Glutamatergic neuron (in vitro differentiated cells): ENCODE measurements at regions not wholly inside any gene's neighbourhood (a gene's known extent, or its start where the extent isn't known, plus 50 kb on each side); places are given as distances from the start of the nearest gene placed in this dataset.

Experiments used
- DNase-seq: peaks from one replicate; pipeline ENCODE4 v3.0.0; 2022
- H3K27ac Mint-ChIP-seq: one replicate; pipeline ENCODE4 v1.8.0; 2020; ENCODE audit warnings: mild to moderate bottlenecking, mixed read lengths, inconsistent platforms; ENCODE audit not compliant: unreplicated experiment
- H3K27me3 Mint-ChIP-seq: one replicate; pipeline ENCODE4 v1.8.0; 2020; ENCODE audit warnings: mild to moderate bottlenecking, moderate library complexity, mixed read lengths, inconsistent platforms; ENCODE audit not compliant: unreplicated experiment
- H3K36me3 Mint-ChIP-seq: one replicate; pipeline ENCODE4 v1.8.0; 2020; ENCODE audit warnings: mild to moderate bottlenecking, mixed read lengths, inconsistent platforms; ENCODE audit not compliant: unreplicated experiment
- H3K4me1 Mint-ChIP-seq: one replicate; pipeline ENCODE4 v1.8.0; 2020; ENCODE audit warnings: mild to moderate bottlenecking, low read depth, mixed read lengths, inconsistent platforms; ENCODE audit not compliant: unreplicated experiment
- H3K4me3 Mint-ChIP-seq: one replicate; pipeline ENCODE4 v1.8.0; 2020; ENCODE audit warnings: mild to moderate bottlenecking, mixed read lengths, inconsistent platforms; ENCODE audit not compliant: unreplicated experiment
- H3K9me3 Mint-ChIP-seq: one replicate; pipeline ENCODE4 v1.8.0; 2020; ENCODE audit warnings: mild to moderate bottlenecking, moderate library complexity, mixed read lengths, inconsistent platforms; ENCODE audit not compliant: unreplicated experiment
- CTCF ChIP-seq: fragments of 200-600 bp; sonication (generic); IDR thresholded peaks from one replicate; pipeline ENCODE4 v1.5.0; 2021; ENCODE audit not compliant: partially characterized antibody, unreplicated experiment

DNA sequence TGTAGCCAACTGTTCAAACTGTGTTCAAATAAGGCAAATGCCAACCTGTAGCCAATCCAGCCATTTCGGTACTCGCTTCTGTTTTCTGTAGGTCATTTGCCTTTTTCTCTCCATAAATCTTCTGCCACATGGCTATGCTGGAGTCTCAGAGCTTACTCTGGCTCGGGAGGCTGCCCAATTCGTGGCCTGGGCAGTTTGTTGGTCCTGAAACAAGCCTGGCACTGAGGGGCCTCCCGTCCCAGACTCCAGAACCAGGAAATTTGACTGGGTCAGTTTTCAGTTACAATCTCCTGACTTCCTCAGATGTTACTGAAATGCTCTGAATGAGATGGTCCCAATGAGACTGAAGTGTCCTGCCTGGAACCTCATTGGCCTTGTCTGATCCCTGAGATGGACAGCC is 120.8 kb upstream of the NPAS2 start:
- Mint-ChIP-seq H3K36me3 (peaks cover 26% of the 10 kb centered on the region), H3K9me3 (peaks cover 7% of the 10 kb centered on the region), H3K27ac (no peak overlapping the region), H3K4me1 (no peaks in the 10 kb centered on the region), H3K4me3 (no peak overlapping the region), H3K27me3 (peaks cover 4% of the 10 kb centered on the region)
- no peak for DNase-seq
- no peak for TF ChIP-seq CTCF

DNA sequence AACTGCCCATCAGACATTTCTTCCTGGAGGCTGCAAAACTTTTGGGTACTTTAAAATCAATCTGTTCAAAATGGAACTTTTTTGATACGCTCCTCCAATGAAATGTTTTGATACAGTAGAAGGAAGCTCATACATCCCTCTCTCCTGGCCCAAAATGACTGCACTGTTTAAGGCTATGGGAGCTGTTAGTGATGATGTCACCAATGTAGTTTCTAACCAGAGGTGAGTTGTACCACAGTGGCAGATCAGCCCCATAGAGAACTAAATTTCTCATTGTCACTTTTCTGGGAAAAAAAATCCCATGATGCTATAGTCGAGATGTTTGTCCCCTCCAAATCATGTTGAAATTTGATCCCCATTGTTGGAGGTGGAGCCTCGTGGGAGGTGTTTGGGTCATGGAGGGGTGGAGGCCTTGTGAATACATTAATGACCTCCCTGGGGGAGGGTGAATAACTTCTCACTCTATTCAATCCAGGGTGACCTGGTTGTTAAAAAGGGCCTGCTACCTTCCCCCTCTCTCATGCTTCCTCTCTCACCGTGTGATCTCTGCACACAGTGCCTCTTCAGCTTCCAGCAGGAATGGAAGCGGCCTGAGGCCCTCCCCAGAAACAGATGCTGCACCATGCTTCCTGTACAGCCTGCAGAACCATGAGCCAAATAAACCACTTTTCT is 117.4 kb upstream of the NPAS2 start:
- no peak for DNase-seq
- TF ChIP-seq CTCF: no peak
- peaks cover 16% of the 10 kb centered on the region for H3K36me3 Mint-ChIP-seq
- peaks cover 2% of the 10 kb centered on the region for H3K9me3 Mint-ChIP-seq
- H3K4me1 Mint-ChIP-seq: peaks cover 4% of the 10 kb centered on the region
- H3K27me3 Mint-ChIP-seq: peaks cover 4% of the 10 kb centered on the region
- H3K4me3 Mint-ChIP-seq: no peak overlapping the region
- H3K27ac Mint-ChIP-seq: no peak overlapping the region

DNA sequence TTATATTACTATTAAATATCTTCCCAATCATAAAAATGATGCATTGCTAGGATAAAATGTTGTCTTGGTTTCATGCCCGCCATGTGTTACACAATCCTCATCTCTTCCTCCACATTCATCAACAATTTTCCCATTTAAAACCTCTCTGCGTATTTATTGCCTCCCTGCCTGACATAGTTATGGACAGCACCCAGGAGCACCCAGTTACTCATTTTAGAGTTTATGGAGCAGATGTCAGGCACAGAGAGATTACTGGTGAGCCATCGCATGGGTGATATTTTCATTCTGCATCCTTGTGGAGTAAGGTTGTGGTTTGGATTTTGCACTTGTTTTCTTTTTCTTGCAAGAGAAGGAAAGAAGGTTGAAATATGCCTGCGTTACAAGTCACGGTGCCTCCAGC is 116.7 kb upstream of the NPAS2 start:
- H3K4me1 Mint-ChIP-seq: peaks cover 4% of the 10 kb centered on the region
- TF ChIP-seq CTCF: no peak
- no peak overlapping the region for H3K27ac Mint-ChIP-seq
- H3K27me3 Mint-ChIP-seq: peaks cover 4% of the 10 kb centered on the region
- H3K9me3 Mint-ChIP-seq: peaks cover 2% of the 10 kb centered on the region
- H3K36me3 Mint-ChIP-seq: peaks cover 18% of the 10 kb centered on the region
- no peak for DNase-seq
- H3K4me3 Mint-ChIP-seq: no peak overlapping the region

DNA sequence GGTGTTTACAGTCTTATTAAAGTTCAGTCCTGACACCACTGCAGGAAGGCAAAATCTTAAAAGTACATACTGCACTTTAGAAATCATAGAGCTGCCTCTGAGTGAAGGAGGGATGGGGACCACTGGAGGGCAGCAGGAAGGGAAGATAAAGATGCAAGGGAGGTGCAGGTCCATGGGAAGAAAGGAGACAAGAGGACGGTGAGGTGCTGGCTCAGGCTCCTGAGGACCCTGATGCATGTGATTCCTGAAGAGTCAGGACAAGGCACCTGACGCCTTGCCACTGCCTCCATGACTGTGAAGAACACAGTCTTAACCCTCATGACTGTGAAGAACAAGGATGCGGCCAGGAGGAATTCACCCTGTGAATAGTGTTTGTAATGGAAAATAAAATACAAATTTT is 116.2 kb upstream of the NPAS2 start:
- no peak overlapping the region for H3K27ac Mint-ChIP-seq
- H3K4me3 Mint-ChIP-seq: no peak overlapping the region
- no peak for DNase-seq

More for the DNA sequence above, 116.2 kb upstream of the NPAS2 start:
- Mint-ChIP-seq H3K36me3 (peaks cover 14% of the 10 kb centered on the region), H3K9me3 (peaks cover 2% of the 10 kb centered on the region), H3K27me3 (peaks cover 4% of the 10 kb centered on the region), H3K4me1 (peaks cover 4% of the 10 kb centered on the region)
- TF ChIP-seq CTCF: no peak
